SK-N-SH (cell line): ENCODE measurements at regions not wholly inside any gene's neighbourhood (a gene's known extent, or its start where the extent isn't known, plus 50 kb on each side); places are given as distances from the start of the nearest gene placed in this dataset.
"Not testable (repeated sequence)": the region's sequence is repeated elsewhere in the genome, so short reads cannot be mapped to it uniquely, and the experiment has no call there.

Experiments used
- CTCF ChIP-seq: fragments of 200-600 bp; sonication (generic); IDR thresholded peaks from 2 replicates; pipeline ENCODE4 v1.6.1; 2017; ENCODE audit warnings: antibody characterized with exemption, mild to moderate bottlenecking, moderate library complexity
- TAF1 ChIP-seq: IDR thresholded peaks from 2 replicates; pipeline ENCODE4 v1.6.1; 2012; ENCODE audit warnings: low read depth, mild to moderate bottlenecking, low read length, moderate library complexity, borderline replicate concordance

- TF ChIP-seq CTCF, TAF1: not testable (repeated sequence)
Measured at GRCh38 chr21:9784201-9784600, 737.2 kb upstream of the TPTE start.
